H1 (cell line): ENCODE measurements at regions not wholly inside any gene's neighbourhood (a gene's known extent, or its start where the extent isn't known, plus 50 kb on each side); places are given as distances from the start of the nearest gene placed in this dataset.

Experiments
- CHD2 ChIP-seq: IDR thresholded peaks from 2 replicates; pipeline ENCODE4 v1.6.1; 2012; ENCODE audit warnings: low read length, improper control_type of control experiment
- CHD7 ChIP-seq: fragments of 300-600 bp; sonication (generic); IDR thresholded peaks from 2 replicates; pipeline ENCODE4 v1.7.1; 2012; ENCODE audit warnings: low read length, moderate library complexity, mild to moderate bottlenecking, inconsistent platforms; ENCODE audit not compliant: insufficient replicate concordance
- SIX5 ChIP-seq: IDR thresholded peaks from 2 replicates; pipeline ENCODE4 v1.6.1; 2011; ENCODE audit warnings: mild to moderate bottlenecking, low read depth, low read length

- TF ChIP-seq CHD2 = no peak
- no peak for TF ChIP-seq CHD7
- TF ChIP-seq SIX5 = no peak
- TF ChIP-seq, all 59 proteins: peak for 0
Observed at GRCh38 chrX:5265324-5265850, 963.3 kb downstream of the NLGN4X start (continued).
